ENCODE measurements at regions not wholly inside any gene's neighbourhood (a gene's known extent, or its start where the extent isn't known, plus 50 kb on each side); places are given as distances from the start of the nearest gene placed in this dataset.

- no peak for TF ChIP-seq POLR2A (IDR thresholded peaks at IDR 0.05)
- TF ChIP-seq, protein P1, sequence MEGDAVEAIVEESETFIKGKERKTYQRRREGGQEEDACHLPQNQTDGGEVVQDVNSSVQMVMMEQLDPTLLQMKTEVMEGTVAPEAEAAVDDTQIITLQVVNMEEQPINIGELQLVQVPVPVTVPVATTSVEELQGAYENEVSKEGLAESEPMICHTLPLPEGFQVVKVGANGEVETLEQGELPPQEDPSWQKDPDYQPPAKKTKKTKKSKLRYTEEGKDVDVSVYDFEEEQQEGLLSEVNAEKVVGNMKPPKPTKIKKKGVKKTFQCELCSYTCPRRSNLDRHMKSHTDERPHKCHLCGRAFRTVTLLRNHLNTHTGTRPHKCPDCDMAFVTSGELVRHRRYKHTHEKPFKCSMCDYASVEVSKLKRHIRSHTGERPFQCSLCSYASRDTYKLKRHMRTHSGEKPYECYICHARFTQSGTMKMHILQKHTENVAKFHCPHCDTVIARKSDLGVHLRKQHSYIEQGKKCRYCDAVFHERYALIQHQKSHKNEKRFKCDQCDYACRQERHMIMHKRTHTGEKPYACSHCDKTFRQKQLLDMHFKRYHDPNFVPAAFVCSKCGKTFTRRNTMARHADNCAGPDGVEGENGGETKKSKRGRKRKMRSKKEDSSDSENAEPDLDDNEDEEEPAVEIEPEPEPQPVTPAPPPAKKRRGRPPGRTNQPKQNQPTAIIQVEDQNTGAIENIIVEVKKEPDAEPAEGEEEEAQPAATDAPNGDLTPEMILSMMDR (IDR thresholded peaks at IDR 0.05): no peak
Measured at GRCh38 chr5:120769312-120769872, 305.3 kb downstream of the PRR16 start.

Measured in transverse colon (tissue), 3 donors.